ENCODE measurements at regions not wholly inside any gene's neighbourhood (a gene's known extent, or its start where the extent isn't known, plus 50 kb on each side); places are given as distances from the start of the nearest gene placed in this dataset.

DNA sequence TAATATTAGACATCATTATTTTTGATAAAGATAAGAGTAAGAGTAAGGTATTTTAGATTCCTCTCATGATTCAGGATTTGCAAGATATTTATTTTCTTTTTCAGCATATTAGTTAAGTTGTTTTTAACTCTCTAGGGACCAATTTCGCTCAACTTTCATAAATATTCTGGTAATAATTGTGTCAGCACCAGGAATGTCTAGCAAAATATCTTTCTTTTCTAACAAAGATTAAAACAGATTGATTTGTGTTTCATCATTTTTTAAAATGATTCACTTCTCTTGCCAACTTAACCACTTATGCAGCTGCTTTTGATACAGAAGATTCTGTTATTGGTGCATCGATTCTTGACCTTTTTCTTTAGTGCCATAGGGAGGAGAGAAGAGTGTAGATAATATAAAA lies 172.8 kb upstream of the PTGFR start:
- no peak for DNase-seq (ENCODE audit: low spot score)
- ChIA-PET POLR2A (ENCODE audit: low non-redundant PET) (no interaction called here), CTCF (no interaction called here)
- TF ChIP-seq, protein P1, sequence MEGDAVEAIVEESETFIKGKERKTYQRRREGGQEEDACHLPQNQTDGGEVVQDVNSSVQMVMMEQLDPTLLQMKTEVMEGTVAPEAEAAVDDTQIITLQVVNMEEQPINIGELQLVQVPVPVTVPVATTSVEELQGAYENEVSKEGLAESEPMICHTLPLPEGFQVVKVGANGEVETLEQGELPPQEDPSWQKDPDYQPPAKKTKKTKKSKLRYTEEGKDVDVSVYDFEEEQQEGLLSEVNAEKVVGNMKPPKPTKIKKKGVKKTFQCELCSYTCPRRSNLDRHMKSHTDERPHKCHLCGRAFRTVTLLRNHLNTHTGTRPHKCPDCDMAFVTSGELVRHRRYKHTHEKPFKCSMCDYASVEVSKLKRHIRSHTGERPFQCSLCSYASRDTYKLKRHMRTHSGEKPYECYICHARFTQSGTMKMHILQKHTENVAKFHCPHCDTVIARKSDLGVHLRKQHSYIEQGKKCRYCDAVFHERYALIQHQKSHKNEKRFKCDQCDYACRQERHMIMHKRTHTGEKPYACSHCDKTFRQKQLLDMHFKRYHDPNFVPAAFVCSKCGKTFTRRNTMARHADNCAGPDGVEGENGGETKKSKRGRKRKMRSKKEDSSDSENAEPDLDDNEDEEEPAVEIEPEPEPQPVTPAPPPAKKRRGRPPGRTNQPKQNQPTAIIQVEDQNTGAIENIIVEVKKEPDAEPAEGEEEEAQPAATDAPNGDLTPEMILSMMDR (conservative IDR thresholded peaks at IDR 0.05; ENCODE audit: low read depth) = no peak
- no peak overlapping the region for H3K27ac ChIP-seq

- ChIA-PET POLR2A (ENCODE audit: low non-redundant PET) (no interaction called here), CTCF (no interaction called here)
- H3K27ac ChIP-seq = no peak overlapping the region
- no peak for DNase-seq (ENCODE audit: low spot score)
- TF ChIP-seq, protein P1 (conservative IDR thresholded peaks at IDR 0.05; ENCODE audit: low read depth) = no peak
These were observed 171.2 kb upstream of the PTGFR start for GRCh38 chr1:78319603-78320002.

DNA sequence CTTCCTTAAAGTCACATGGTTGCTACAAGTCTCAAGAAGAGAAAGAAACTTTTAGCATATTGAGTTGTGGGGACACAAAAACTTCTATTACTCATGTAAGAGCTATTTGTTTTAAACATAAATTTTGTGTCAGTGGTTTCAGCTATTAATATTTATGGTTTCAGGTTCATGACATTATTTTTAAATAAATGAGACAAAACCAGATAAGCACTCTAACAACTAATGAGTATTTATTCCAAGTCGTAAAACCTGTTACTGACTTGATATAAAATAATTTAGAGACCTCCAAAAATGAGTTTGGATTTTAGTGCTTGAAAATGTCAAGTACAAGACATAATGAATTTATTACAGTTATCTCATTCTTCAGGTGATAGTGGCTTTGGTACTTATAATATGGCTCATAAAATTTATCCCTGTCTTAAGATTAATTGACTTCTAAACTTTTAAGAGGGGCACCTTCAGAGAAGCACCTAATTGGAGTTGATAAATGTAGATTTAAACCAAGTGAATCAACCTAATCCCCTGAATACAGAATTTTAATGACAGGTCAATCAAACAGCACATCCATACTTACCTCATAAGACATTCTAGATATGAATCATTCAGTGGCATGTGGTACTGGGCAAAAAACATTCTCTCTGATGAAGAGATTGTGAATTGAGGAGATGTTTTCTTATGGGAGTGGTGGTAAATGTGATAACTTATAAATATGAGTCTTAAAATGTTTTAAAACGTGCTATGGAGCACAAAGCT lies 167.7 kb upstream of the PTGFR start:
- ChIA-PET CTCF (no interaction called here), POLR2A (ENCODE audit: low non-redundant PET) (no interaction called here)

DNA sequence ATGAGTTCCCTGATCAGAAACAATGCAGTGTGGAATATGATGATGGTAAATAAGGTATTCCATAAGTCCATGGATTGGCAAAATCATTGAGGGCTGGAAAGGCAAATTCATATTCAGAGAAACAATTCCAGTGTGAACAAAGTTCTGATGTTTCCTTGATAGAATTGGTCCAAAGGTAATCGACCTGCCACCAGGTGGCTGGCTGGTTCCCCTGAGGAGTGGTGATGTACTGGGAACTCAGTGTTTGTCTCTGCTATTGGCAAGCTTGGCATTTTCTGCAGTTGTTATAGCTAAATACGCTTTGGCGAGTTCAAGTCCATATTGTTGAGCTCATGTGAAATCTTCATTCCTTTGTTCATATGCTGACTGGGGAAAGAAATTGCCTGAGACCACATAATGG lies 165.5 kb upstream of the PTGFR start:
- H3K27ac ChIP-seq = no peak overlapping the region
- TF ChIP-seq, protein P1 (conservative IDR thresholded peaks at IDR 0.05; ENCODE audit: low read depth) = no peak
- ChIA-PET POLR2A (ENCODE audit: low non-redundant PET) (no interaction called here), CTCF (no interaction called here)
- no peak for DNase-seq (ENCODE audit: low spot score)

More for the DNA sequence above, 167.7 kb upstream of the PTGFR start:
- no peak overlapping the region for H3K27ac ChIP-seq
- TF ChIP-seq, protein P1 (conservative IDR thresholded peaks at IDR 0.05; ENCODE audit: low read depth) = no peak
- no peak for DNase-seq (ENCODE audit: low spot score)

DNA sequence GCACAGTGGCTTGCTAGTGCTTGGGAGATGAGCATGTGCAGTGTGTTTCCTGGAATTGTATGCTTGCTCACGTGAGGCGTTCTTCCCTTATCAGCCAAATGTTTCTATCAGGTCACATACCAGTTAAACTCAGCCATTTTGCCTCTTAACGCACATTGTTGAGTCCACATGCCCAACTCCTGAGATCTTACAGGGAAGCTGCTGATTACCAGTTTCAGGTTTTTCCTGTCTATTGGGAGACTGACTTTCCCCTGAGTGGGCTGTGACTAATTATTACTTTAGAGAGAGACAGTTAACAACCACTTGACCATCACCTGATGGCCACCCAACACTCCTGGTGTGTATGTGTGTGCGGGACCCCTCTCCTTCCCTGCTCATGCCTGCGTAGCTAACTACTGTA lies 161.3 kb upstream of the PTGFR start:
- TF ChIP-seq, protein P1 (conservative IDR thresholded peaks at IDR 0.05; ENCODE audit: low read depth) = no peak
- no peak for DNase-seq (ENCODE audit: low spot score)
- POLR2A ChIA-PET (ENCODE audit: low non-redundant PET) = no interaction called here
- CTCF ChIA-PET = no interaction called here
- H3K27ac ChIP-seq = no peak overlapping the region

DNA sequence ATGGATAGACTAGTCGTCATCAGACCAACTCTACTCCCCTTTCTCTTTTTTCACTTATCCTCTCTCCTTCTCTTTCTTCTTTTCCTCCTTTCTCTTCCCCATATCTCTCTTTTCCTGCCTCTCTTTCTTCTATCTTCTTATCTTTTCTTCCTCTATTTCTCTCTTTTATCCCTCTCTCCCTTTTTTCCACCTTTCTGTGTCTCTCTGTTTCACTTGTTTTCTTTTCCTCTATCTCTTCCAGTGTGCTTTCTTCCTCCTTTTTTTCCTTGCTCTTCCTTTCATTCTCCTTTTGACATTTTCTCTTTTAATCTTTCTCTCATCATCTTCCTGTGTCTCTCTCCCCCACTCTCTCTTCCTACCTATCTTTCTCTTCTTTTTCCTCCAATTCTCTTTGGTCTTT lies 159.0 kb upstream of the PTGFR start:
- POLR2A ChIA-PET (ENCODE audit: low non-redundant PET) = no interaction called here
- TF ChIP-seq, protein P1 (conservative IDR thresholded peaks at IDR 0.05; ENCODE audit: low read depth) = no peak
- no peak overlapping the region for H3K27ac ChIP-seq
- no peak for DNase-seq (ENCODE audit: low spot score)
- CTCF ChIA-PET = no interaction called here
